ENCODE measurements at regions not wholly inside any gene's neighbourhood (a gene's known extent, or its start where the extent isn't known, plus 50 kb on each side); places are given as distances from the start of the nearest gene placed in this dataset.

DNA sequence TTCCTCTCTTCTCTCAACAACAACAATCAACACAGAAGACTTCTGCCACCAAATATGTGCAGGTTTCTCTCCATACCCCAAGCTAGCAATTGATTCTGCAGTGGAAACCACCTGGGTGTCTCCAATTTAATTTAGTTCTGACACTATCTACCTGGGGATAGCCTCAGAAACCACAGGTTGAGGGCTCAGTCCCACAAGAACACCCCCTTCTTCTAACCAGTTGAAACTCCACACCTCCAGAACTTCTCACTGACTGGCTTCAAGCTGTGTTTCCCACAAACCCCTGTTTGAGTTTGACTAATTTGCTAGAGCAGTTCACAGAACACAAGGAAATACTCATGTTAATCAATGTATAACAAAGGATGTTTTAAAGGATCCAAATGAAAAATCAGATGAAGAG, 52.5 kb upstream of the SPTLC3 start:
- TF ChIP-seq, protein P1, sequence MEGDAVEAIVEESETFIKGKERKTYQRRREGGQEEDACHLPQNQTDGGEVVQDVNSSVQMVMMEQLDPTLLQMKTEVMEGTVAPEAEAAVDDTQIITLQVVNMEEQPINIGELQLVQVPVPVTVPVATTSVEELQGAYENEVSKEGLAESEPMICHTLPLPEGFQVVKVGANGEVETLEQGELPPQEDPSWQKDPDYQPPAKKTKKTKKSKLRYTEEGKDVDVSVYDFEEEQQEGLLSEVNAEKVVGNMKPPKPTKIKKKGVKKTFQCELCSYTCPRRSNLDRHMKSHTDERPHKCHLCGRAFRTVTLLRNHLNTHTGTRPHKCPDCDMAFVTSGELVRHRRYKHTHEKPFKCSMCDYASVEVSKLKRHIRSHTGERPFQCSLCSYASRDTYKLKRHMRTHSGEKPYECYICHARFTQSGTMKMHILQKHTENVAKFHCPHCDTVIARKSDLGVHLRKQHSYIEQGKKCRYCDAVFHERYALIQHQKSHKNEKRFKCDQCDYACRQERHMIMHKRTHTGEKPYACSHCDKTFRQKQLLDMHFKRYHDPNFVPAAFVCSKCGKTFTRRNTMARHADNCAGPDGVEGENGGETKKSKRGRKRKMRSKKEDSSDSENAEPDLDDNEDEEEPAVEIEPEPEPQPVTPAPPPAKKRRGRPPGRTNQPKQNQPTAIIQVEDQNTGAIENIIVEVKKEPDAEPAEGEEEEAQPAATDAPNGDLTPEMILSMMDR (IDR thresholded peaks at IDR 0.05): no peak
- no peak for TF ChIP-seq POLR2A (IDR thresholded peaks at IDR 0.05)

All from lower leg skin (tissue), 3 donors.